ENCODE measurements at regions not wholly inside any gene's neighbourhood (a gene's known extent, or its start where the extent isn't known, plus 50 kb on each side); places are given as distances from the start of the nearest gene placed in this dataset.

GRCh38 chr6:98579941-98580340 lies 254.4 kb upstream of the POU3F2 start:
- TF ChIP-seq, protein P1, sequence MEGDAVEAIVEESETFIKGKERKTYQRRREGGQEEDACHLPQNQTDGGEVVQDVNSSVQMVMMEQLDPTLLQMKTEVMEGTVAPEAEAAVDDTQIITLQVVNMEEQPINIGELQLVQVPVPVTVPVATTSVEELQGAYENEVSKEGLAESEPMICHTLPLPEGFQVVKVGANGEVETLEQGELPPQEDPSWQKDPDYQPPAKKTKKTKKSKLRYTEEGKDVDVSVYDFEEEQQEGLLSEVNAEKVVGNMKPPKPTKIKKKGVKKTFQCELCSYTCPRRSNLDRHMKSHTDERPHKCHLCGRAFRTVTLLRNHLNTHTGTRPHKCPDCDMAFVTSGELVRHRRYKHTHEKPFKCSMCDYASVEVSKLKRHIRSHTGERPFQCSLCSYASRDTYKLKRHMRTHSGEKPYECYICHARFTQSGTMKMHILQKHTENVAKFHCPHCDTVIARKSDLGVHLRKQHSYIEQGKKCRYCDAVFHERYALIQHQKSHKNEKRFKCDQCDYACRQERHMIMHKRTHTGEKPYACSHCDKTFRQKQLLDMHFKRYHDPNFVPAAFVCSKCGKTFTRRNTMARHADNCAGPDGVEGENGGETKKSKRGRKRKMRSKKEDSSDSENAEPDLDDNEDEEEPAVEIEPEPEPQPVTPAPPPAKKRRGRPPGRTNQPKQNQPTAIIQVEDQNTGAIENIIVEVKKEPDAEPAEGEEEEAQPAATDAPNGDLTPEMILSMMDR (IDR thresholded peaks at IDR 0.05; ENCODE audit: control insufficient read depth, insufficient read depth, low read depth, low read length, missing control alignments): no peak
- H3K4me3 ChIP-seq (ENCODE audit: control insufficient read depth, low read depth, low read length): no peak overlapping the region
- no peak for DNase-seq (ENCODE audit: low read depth)

DNA sequence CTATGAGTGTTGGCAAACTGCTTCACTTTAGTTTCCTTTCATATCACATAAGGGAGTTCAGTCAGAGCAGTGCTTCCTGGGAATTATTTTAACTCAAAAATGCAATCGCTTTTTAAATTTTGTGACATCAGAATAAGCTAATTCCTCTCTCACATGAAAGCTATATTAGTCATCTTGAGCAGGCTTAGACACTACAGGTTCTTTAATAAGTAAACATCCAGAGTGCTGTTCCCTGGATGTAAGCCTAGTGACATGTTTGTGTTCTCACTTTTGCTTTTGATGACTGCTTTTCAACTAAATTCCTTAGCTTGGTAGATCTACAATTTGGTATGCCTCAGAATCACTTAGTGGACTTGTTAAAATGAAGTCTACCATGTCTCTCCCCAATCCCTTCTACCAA lies 252.7 kb upstream of the POU3F2 start:
- H3K4me3 ChIP-seq (ENCODE audit: control insufficient read depth, low read depth, low read length): no peak overlapping the region
- DNase-seq (ENCODE audit: low read depth): no peak
- TF ChIP-seq, protein P1 (IDR thresholded peaks at IDR 0.05; ENCODE audit: control insufficient read depth, insufficient read depth, low read depth, low read length, missing control alignments): no peak

DNA sequence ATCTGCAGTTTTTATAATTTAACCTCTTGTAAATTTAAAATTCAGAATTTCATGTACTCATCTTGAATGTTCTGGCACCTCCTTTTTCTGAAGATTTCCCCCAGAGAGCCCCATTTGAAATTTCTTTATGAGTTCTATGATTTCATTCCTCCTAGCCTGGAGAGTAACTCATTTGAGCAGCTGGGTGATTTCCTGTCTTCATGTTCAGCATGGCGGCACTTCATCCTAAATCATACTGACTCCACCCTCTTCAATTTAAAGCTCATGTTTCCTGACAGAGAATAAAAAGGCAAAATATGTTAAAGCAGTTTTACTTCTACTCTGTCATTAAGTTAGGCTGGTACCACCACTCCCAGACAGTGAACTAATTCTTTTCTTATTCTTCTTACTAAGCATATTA lies 250.9 kb upstream of the POU3F2 start:
- DNase-seq (ENCODE audit: low read depth): no peak
- H3K4me3 ChIP-seq (ENCODE audit: control insufficient read depth, low read depth, low read length): no peak overlapping the region
- TF ChIP-seq, protein P1 (IDR thresholded peaks at IDR 0.05; ENCODE audit: control insufficient read depth, insufficient read depth, low read depth, low read length, missing control alignments): no peak

DNA sequence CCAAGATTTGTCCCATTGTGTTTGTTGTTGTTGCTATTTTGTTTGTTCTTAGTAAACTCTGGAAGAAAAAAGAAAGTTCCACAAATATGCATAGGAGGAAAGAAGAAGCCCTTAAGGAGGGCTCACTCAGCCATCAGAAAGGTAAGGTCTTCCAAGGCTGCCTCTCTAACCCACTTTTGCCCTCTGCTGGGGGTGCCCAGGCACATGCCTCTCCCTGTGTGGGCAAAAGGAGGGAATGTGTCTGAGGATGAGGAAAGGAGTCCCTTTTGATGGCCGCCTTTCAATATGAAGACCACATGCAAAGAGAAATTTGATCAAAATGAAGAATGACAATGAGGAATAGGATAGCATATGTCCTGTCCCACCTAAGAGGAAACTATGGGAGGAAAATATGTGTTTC lies 248.2 kb upstream of the POU3F2 start:
- no peak overlapping the region for H3K4me3 ChIP-seq (ENCODE audit: control insufficient read depth, low read depth, low read length)
- DNase-seq (ENCODE audit: low read depth): no peak

GRCh38 chr6:98587555-98587954 lies 246.8 kb upstream of the POU3F2 start:
- TF ChIP-seq, protein P1 (IDR thresholded peaks at IDR 0.05; ENCODE audit: control insufficient read depth, insufficient read depth, low read depth, low read length, missing control alignments): no peak
- H3K4me3 ChIP-seq (ENCODE audit: control insufficient read depth, low read depth, low read length): no peak overlapping the region

More for the DNA sequence above, 248.2 kb upstream of the POU3F2 start:
- TF ChIP-seq, protein P1 (IDR thresholded peaks at IDR 0.05; ENCODE audit: control insufficient read depth, insufficient read depth, low read depth, low read length, missing control alignments): no peak

DNA sequence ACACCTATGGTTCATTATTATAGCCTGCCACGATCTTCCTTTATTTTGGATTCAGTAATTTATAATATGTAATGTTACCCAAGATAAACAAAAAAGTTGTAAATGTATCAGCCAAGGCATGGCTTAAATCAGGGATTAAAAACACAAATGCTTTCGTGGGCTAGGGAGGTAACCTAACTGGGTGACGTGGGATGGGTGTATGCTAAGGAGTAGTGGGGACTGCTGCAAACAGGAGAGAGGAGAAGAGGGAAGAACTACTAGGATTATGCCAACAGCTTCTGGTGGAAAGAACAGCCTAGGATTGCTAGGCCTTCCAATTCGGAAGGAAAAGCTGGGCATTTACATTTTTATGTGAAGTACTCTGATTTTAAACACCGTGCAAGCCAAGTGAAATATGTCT lies 244.8 kb upstream of the POU3F2 start:
- no peak overlapping the region for H3K4me3 ChIP-seq (ENCODE audit: control insufficient read depth, low read depth, low read length)
- TF ChIP-seq, protein P1 (IDR thresholded peaks at IDR 0.05; ENCODE audit: control insufficient read depth, insufficient read depth, low read depth, low read length, missing control alignments): no peak
- DNase-seq (ENCODE audit: low read depth): no peak

More at GRCh38 chr6:98587555-98587954, 246.8 kb upstream of the POU3F2 start:
- no peak for DNase-seq (ENCODE audit: low read depth)

DNA sequence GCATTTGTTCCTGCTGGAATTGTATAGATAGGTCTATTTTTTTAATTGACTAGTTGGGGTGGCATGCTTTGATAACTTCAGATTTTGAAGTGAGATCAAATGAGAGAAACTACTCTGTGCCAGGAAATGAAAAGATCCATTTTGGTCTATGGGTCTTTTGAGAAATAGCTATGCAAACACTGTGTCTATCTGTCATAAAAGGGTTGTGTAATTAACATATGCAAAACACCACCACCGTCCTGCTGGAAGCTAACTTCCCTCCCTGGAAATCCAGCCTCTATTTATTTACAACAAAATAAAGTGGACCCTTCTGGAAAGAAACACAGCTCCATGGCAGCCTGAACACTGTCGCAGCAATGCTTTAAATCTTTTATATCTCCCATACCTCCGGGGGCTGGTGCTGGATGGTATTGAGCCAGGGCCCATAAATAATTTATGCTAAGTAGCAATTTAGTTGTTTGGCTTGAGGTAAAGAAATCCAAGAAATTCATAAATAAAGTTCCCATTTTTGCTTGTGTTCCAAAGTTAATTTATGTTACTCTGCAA lies 244.2 kb upstream of the POU3F2 start:
- no peak overlapping the region for H3K4me3 ChIP-seq (ENCODE audit: control insufficient read depth, low read depth, low read length)
- TF ChIP-seq, protein P1 (IDR thresholded peaks at IDR 0.05; ENCODE audit: control insufficient read depth, insufficient read depth, low read depth, low read length, missing control alignments): no peak
- DNase-seq (ENCODE audit: low read depth): no peak
